Suprapubic skin (tissue), 4 donors: ENCODE measurements at regions not wholly inside any gene's neighbourhood (a gene's known extent, or its start where the extent isn't known, plus 50 kb on each side); places are given as distances from the start of the nearest gene placed in this dataset.
"Not testable (repeated sequence)": the region's sequence is repeated elsewhere in the genome, so short reads cannot be mapped to it uniquely, and the experiment has no call there.

Experiments
- DNase-seq, 2 donors: peaks; one replicate each; pipeline ENCODE4 v3.0.0-alpha.2; 2019; ENCODE audit warnings: low spot score in 2 of 2
- H3K27ac ChIP-seq: fragments of 200-600 bp; sonication (generic); one replicate; pipeline ENCODE4 v1.5.1; 2019
- H3K27me3 ChIP-seq: fragments of 200-600 bp; sonication (generic); one replicate; pipeline ENCODE4 v1.5.1; 2019
- H3K36me3 ChIP-seq: fragments of 200-600 bp; sonication (generic); one replicate; pipeline ENCODE4 v1.5.1; 2019
- H3K4me1 ChIP-seq: fragments of 200-600 bp; sonication (generic); one replicate; pipeline ENCODE4 v1.5.1; 2019
- H3K4me3 ChIP-seq: fragments of 200-600 bp; sonication (generic); one replicate; pipeline ENCODE4 v1.5.1; 2019; ENCODE audit warnings: mild to moderate bottlenecking
- H3K9me3 ChIP-seq: fragments of 200-600 bp; sonication (generic); one replicate; pipeline ENCODE4 v1.5.1; 2019
- CTCF ChIP-seq, 2 donors: fragments of 200-600 bp in 1 of 2; fragments of 450-650 bp in 1 of 2; sonication (generic) in 1 of 2; IDR thresholded peaks; one replicate each; pipeline ENCODE4 v1.5.1; 2016 to 2019; ENCODE audit warnings: antibody characterized with exemption in 2 of 2, mild to moderate bottlenecking in 1 of 2, moderate library complexity in 1 of 2
- EP300 ChIP-seq: sonication (generic); formaldehyde crosslinking; IDR thresholded peaks from one replicate; pipeline ENCODE4 v1.6.1; 2017; ENCODE audit warnings: antibody characterized with exemption
- POLR2A ChIP-seq, 2 donors: fragments of 450-650 bp; IDR thresholded peaks; one replicate each; pipeline ENCODE4 v1.6.1; 2017; ENCODE audit warnings: antibody characterized with exemption in 2 of 2, mild to moderate bottlenecking in 2 of 2, moderate library complexity in 2 of 2
- POLR2AphosphoS5 ChIP-seq, 3 donors: sonication (generic); formaldehyde crosslinking; IDR thresholded peaks; one replicate each; pipeline ENCODE4 v1.6.1; 2017; ENCODE audit warnings: antibody characterized with exemption in 3 of 3
- WGBS: methylation state at CpG from one replicate; pipeline ENCODE4 v1.1.5; 2018; 5-methylcytosine and 5-hydroxymethylcytosine counted together

- H3K4me3 ChIP-seq, result no peak overlapping the region
- H3K27me3 ChIP-seq, result no peaks in the 10 kb centered on the region
- no peak overlapping the region for H3K27ac ChIP-seq
- H3K9me3 ChIP-seq, result no peaks in the 10 kb centered on the region
- no CpG with 5 or more reads among the region's 28 CpGs for WGBS
- no peak for DNase-seq
- no peaks in the 10 kb centered on the region for H3K36me3 ChIP-seq
- TF ChIP-seq POLR2AphosphoS5 (IDR thresholded peaks at IDR 0.05) (no peak), POLR2A (IDR thresholded peaks at IDR 0.05) (no peak), CTCF (IDR thresholded peaks at IDR 0.05) (no peak), EP300 (no peak)
- H3K4me1 ChIP-seq, result no peaks in the 10 kb centered on the region
Measured at GRCh38 chr11:3434976-3435375, 56.0 kb upstream of the ZNF195 start.

DNA sequence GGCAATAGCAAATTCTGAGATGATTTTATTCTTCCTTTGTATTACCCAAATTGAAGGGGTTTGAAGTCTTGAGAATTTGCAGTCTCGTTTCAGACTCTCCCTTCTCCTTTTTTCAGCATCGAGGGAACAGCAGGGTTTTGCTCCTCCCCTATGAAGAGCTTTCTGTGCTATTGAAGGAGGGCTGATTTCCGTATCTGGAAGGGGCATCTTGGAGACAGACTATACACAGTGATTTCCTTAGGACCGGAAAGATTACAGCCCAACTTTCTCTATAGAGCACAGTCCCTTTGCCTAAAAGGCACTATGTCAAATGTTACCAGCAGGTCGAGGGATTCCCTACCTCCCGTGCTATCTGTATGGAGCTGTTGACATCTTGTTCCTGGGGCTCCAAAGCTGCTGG is 50.2 kb upstream of the ZNF195 start:
- 36% methylated on average over 6 of the region's 6 CpGs for WGBS
- H3K4me3 ChIP-seq, H3K4me1 ChIP-seq, DNase-seq, H3K9me3 ChIP-seq, H3K36me3 ChIP-seq, H3K27me3 ChIP-seq, H3K27ac ChIP-seq: not testable (repeated sequence)
